ENCODE measurements at regions not wholly inside any gene's neighbourhood (a gene's known extent, or its start where the extent isn't known, plus 50 kb on each side); places are given as distances from the start of the nearest gene placed in this dataset.

- no peaks in the 10 kb centered on the region for H4K20me1 ChIP-seq (ENCODE audit: insufficient read depth)
- POLR2A ChIA-PET (ENCODE audit: unreplicated experiment) = interaction anchor here (0.5 to 0.8 kb wide), 3 partner anchors 10 to 794 kb away, joined by 3 to 16 read pairs (median 7); no protein-coding TSS in a partner anchor
- TF ChIP-seq EZH2 (IDR thresholded peaks at IDR 0.05; ENCODE audit: low read depth) (no peak), CTCF (conservative IDR thresholded peaks at IDR 0.05) (no peak)
- intact Hi-C loops (cut with micrococcal nuclease; ENCODE audit: unreplicated experiment) = no loop called here
- H3K4me1 ChIP-seq (replicated peaks; ENCODE audit: insufficient read depth) = no peaks in the 10 kb centered on the region
- no peaks in the 10 kb centered on the region for H3K9me2 ChIP-seq (ENCODE audit: insufficient read depth)
- H3F3A ChIP-seq (ENCODE audit: insufficient read depth, low read depth) = 0 out of 2 replicates have a peak, but pooled peaks cover under 1% of the 10 kb centered on the region
- H3K36me3 ChIP-seq (ENCODE audit: low read depth) = no peaks in the 10 kb centered on the region
- no peaks in the 10 kb centered on the region for H3K27me3 ChIP-seq (ENCODE audit: insufficient read depth, low read depth)
- H3K79me2 ChIP-seq (ENCODE audit: low read depth) = no peaks in the 10 kb centered on the region
- CTCF ChIA-PET = interaction anchor here (0.5 to 1.2 kb wide), 7 partner anchors 22 to 1917 kb away, joined by 4 to 8 read pairs (median 6); no protein-coding TSS in a partner anchor
- no peak overlapping the region for H3K27ac ChIP-seq
- H2AFZ ChIP-seq = no peak overlapping the region
- no peaks in the 10 kb centered on the region for H3K9me3 ChIP-seq (ENCODE audit: insufficient read depth, low read depth)
- BruUV-seq (replicated peaks) = no TSS peak
- H3K4me3 ChIP-seq = no peak overlapping the region
- no peak overlapping the region for H3K4me2 ChIP-seq
- DNase-seq = peak in 1 of 2 experiments; percentile 50
Observed at GRCh38 chr16:85321509-85322271, 209.4 kb upstream of the CIBAR2 start.

- intact Hi-C loops (cut with micrococcal nuclease; ENCODE audit: unreplicated experiment) = no loop called here
- CTCF ChIA-PET = interaction anchor here (0.7 kb wide), 1 partner anchor 11 kb away, joined by 7 read pairs; no protein-coding TSS in a partner anchor
- DNase-seq = no peak
- H3F3A ChIP-seq (ENCODE audit: insufficient read depth, low read depth) = peaks cover 7% of the 10 kb centered on the region; the same call in 1 of the 2 replicates
- H3K4me1 ChIP-seq (replicated peaks; ENCODE audit: insufficient read depth) = no peaks in the 10 kb centered on the region
- H2AFZ ChIP-seq = no peak overlapping the region
- no peak overlapping the region for H3K27ac ChIP-seq
- TF ChIP-seq EZH2 (IDR thresholded peaks at IDR 0.05; ENCODE audit: low read depth) (no peak), CTCF (conservative IDR thresholded peaks at IDR 0.05) (no peak)
- POLR2A ChIA-PET (ENCODE audit: unreplicated experiment) = no interaction called here
- H3K27me3 ChIP-seq (ENCODE audit: insufficient read depth, low read depth) = no peaks in the 10 kb centered on the region
- BruUV-seq (replicated peaks) = no TSS peak
- no peaks in the 10 kb centered on the region for H3K36me3 ChIP-seq (ENCODE audit: low read depth)
- no peaks in the 10 kb centered on the region for H3K9me2 ChIP-seq (ENCODE audit: insufficient read depth)
- no peaks in the 10 kb centered on the region for H3K79me2 ChIP-seq (ENCODE audit: low read depth)
- H3K9me3 ChIP-seq (ENCODE audit: insufficient read depth, low read depth) = no peaks in the 10 kb centered on the region
- H3K4me3 ChIP-seq = no peak overlapping the region
- no peaks in the 10 kb centered on the region for H4K20me1 ChIP-seq (ENCODE audit: insufficient read depth)
- no peak overlapping the region for H3K4me2 ChIP-seq
Observed at GRCh38 chr16:85323230-85323960, 211.1 kb upstream of the CIBAR2 start.

- DNase-seq = no peak
- TF ChIP-seq EZH2 (IDR thresholded peaks at IDR 0.05; ENCODE audit: low read depth) = no peak
- TF ChIP-seq CTCF (conservative IDR thresholded peaks at IDR 0.05) = no peak
- Histone ChIP-seq H3K9me2 (ENCODE audit: insufficient read depth) (no peaks in the 10 kb centered on the region), H2AFZ (no peak overlapping the region), H3K79me2 (ENCODE audit: low read depth) (no peaks in the 10 kb centered on the region), H3K27me3 (ENCODE audit: insufficient read depth, low read depth) (no peaks in the 10 kb centered on the region), H3K9me3 (ENCODE audit: insufficient read depth, low read depth) (no peaks in the 10 kb centered on the region), H3K4me3 (no peak overlapping the region), H3K36me3 (ENCODE audit: low read depth) (no peaks in the 10 kb centered on the region), H3K4me1 (replicated peaks; ENCODE audit: insufficient read depth) (no peaks in the 10 kb centered on the region), H3K4me2 (no peak overlapping the region), H3F3A (ENCODE audit: insufficient read depth, low read depth) (peaks cover 7% of the 10 kb centered on the region; the same call in 1 of the 2 replicates), H3K27ac (no peak overlapping the region), H4K20me1 (ENCODE audit: insufficient read depth) (no peaks in the 10 kb centered on the region)
- no TSS peak for BruUV-seq (replicated peaks)
- CTCF ChIA-PET = interaction anchor here (0.7 kb wide), 1 partner anchor 11 kb away, joined by 7 read pairs; no protein-coding TSS in a partner anchor
- POLR2A ChIA-PET (ENCODE audit: unreplicated experiment) = no interaction called here
- intact Hi-C loops (cut with micrococcal nuclease; ENCODE audit: unreplicated experiment) = no loop called here
Observed at GRCh38 chr16:85323961-85324253, 211.6 kb upstream of the CIBAR2 start.

All from PC-9 (cell line).